GM10248 (cell line): ENCODE measurements at regions not wholly inside any gene's neighbourhood (a gene's known extent, or its start where the extent isn't known, plus 50 kb on each side); places are given as distances from the start of the nearest gene placed in this dataset.

Source experiments
- CTCF ChIA-PET: fragments of 300-600 bp; sonication (Branson Sonifier 250); formaldehyde crosslinking; extraction: SDS; loops from one replicate; lab custom pipeline; 2021; ENCODE audit warnings: antibody characterized with exemption; lab: Yijun Ruan, JAX
- POLR2A ChIA-PET: fragments of 350-650 bp; sonication (Branson Sonifier 250); formaldehyde crosslinking; extraction: SDS; loops from one replicate; lab custom pipeline; 2020; ENCODE audit warnings: antibody characterized with exemption; lab: Yijun Ruan, JAX
- DNase-seq: peaks from one replicate; pipeline ENCODE4 v3.0.0; 2012; ENCODE audit errors: extremely low spot score
- CTCF ChIP-seq: IDR thresholded peaks from 2 replicates; pipeline ENCODE4 v1.5.1; 2012; ENCODE audit warnings: mild to moderate bottlenecking, low read depth; ENCODE audit errors: extremely low read depth, missing control alignments, control extremely low read depth

- ChIA-PET CTCF (no interaction called here), POLR2A (no interaction called here)
- DNase-seq, result no peak
- TF ChIP-seq CTCF, result no peak
These were observed 105.0 kb upstream of the PPP2R2D start for GRCh38 chr10:131795761-131796160.

- CTCF ChIA-PET, result no interaction called here
- no peak for DNase-seq
- POLR2A ChIA-PET, result no interaction called here
- no peak for TF ChIP-seq CTCF
These were observed 103.2 kb upstream of the PPP2R2D start for GRCh38 chr10:131797626-131798025.

- ChIA-PET CTCF (interaction anchor here (1.5 kb wide), 1 partner anchor 71 kb away, joined by 3 read pairs; no protein-coding TSS in a partner anchor), POLR2A (no interaction called here)
- no peak for TF ChIP-seq CTCF
- DNase-seq, result no peak
These were observed 101.4 kb upstream of the PPP2R2D start for GRCh38 chr10:131799429-131799828.

DNA sequence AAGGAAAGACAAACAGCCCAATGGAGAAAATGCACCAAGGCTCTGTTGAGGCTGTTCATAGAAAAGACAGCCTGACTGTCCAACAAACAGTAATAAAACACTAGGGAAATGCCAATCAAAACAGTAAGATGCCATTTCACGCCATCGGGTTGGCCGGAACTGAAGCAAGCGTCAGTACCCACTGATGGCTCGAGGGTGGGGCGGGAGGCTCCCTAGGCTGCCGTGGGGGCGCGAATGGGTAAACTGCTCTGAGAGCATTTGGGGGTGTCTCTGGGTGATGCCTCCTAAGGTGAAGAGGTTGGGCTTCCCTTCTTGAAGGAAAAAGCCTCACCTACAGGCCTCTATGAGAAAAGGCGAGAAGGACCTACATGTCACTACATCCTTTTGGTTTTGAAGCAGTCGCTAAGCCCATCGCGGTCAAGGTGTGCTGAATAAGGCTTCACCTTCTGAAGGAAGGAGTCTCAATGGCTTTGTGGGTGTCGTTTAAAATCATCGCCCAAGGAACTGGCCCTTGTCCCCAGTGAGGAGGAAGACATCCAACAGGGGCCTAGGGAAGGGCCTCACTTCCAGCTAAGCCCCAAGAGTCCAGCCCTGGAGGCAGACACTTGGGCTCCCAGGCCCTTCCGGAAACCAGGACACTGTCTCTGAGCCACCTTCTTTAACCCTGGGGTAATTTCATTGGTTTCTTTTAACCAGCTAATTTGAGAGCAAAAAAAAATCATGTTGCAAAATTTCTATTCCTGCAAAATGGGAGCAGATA, 98.5 kb upstream of the PPP2R2D start:
- DNase-seq, result no peak
- ChIA-PET CTCF (no interaction called here), POLR2A (no interaction called here)

DNA sequence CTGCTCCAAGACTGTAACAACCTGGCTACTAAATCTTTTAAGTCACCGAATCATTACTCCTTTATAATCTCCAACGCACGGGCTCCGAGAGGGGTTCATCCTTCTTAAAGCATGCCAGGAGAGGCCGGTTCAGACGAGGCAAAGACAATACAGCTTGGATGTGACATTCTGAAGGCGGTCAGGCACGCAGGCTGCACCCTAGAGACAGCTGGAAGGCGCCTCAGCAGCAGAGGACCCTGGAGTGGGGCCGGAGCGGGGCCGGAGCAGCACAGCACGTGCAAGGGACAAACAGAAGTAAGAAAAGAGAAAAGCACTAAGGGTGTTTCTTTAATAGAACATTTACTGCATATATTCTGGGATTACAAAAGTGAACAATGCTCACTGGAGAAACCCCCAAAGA, 97.8 kb upstream of the PPP2R2D start:
- TF ChIP-seq CTCF, result no peak
- ChIA-PET CTCF (no interaction called here), POLR2A (no interaction called here)
- no peak for DNase-seq

More for the DNA sequence above, 98.5 kb upstream of the PPP2R2D start:
- no peak for TF ChIP-seq CTCF

DNA sequence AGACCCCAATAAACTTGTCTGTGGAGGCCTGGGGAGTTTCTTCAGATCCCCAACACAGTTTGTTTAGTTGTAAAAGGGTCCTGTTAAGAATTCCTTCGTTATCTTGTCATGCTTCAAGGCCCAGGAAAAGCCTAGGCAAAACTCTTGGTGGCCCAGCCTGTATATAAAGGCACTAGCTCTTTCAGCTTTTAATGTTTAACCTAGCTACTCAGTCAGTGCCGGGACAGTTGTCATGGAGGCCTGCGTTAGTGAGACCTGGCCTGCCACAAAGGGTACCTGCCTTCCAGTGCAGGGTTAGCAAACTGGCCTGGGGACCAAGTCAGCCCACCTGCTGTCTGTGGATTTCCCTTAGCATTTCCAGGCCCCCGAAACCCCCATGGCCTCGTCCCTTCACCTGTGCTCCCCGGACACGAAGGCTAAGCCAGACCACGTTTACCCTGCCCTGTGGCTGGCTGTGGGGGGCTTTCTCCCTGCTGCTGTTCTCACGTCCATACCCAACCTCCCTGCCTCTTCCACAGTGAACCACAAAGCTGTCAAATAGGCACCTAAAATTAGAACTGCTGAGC, 96.9 kb upstream of the PPP2R2D start:
- ChIA-PET CTCF (no interaction called here), POLR2A (no interaction called here)
- no peak for DNase-seq
- no peak for TF ChIP-seq CTCF
